OCI-LY7 (cell line): ENCODE measurements at regions not wholly inside any gene's neighbourhood (a gene's known extent, or its start where the extent isn't known, plus 50 kb on each side); places are given as distances from the start of the nearest gene placed in this dataset.

Experiments used
- CTCF ChIP-seq: fragments of 200-600 bp; sonication (generic); conservative IDR thresholded peaks from 2 replicates; pipeline ENCODE4 v1.5.1; 2014; ENCODE audit warnings: mild to moderate bottlenecking, antibody characterized with exemption, low read length, moderate library complexity, mixed read lengths
- EZH2phosphoT487 ChIP-seq: fragments of 200-600 bp; sonication (generic); IDR thresholded peaks from 2 replicates; pipeline ENCODE4 v1.6.1; 2018; ENCODE audit warnings: low read depth, borderline replicate concordance, mild to moderate bottlenecking, mixed run types, antibody characterized with exemption, low read length, moderate library complexity, mixed read lengths

DNA sequence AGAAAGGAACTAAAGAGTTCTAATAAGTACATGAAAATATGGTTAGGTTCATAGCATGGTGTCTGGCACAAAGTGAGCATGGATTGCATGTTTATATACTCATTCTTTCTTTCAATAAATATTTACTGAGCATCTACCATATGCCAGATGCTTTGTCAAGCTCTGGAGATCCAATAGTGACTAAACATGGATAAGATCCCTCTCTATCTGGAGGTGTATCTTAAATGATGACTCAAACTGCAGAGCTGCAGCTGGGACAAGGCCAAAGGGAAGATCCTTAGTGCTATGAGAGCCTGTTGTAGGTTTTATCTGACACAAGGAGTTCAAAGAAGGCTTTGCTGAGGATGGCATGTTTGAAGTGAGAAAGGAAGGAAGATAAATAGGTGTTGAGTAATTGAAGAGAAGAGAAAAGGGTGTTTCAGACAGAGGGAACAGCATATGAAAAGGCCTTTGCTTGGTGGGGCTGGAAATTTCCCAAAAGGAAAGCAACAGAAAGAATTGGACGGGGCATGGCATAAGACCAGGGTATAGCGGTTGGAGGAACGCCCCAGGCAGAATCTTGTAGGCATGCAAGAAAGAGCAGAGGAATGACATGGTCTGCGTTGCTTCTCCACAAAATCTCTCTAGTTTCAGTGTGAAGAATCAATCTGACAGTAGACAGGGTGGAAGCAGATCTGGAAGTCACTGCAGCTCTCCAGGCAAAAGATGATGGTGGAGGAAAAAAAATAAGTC lies 239.9 kb upstream of the LRTM1 start:
- no peak for TF ChIP-seq CTCF
- TF ChIP-seq EZH2phosphoT487: no peak
